NCI-H128 (cell line): ENCODE measurements at regions not wholly inside any gene's neighbourhood (a gene's known extent, or its start where the extent isn't known, plus 50 kb on each side); places are given as distances from the start of the nearest gene placed in this dataset.
"Not testable (repeated sequence)": the region's sequence is repeated elsewhere in the genome, so short reads cannot be mapped to it uniquely, and the experiment has no call there.

Experiments used
- DNase-seq: peaks from one replicate; lab custom pipeline; 2025; ENCODE audit not compliant: unreplicated experiment; lab: John Stamatoyannopoulos, UW

GRCh38 chr6:67458265-67458664 is 1176.8 kb upstream of the ADGRB3 start:
- DNase-seq: no peak

DNA sequence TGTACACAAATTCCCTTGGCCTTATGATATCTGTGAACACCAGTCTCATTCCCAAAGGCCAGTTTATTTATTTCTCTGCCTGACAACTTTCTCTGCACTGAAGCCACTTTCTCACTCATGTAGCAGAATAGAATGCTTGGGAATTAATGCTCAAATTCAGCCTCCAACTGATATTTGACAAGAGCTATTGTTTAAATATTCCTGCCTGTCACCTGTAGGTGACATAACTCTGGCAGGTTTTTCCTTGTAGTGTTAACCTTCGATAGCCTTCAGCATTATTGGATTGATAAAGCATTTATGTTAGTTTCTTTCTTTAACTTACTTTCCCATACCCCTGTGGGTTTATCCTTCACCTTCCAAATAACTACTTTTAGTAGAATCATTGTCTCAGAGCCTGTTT is 1183.2 kb upstream of the ADGRB3 start:
- no peak for DNase-seq

DNA sequence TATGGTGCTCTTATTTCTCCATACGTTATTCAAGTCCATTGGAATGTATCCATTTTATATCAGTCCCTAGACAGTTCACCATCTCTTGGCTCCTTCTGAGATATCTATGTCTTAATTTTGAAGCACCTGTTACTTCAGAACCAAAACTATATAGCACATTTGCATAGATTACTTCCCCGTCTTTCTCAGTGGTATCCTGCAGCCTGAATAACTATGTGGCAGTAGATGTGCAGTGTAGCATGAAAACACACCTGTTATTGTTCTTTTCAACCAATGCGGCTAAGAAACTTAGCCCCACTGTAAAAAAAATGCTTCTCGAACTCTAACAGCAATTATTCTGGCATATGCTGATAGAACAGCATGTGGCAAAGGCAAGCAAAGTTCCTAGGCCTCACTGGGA is 1184.4 kb upstream of the ADGRB3 start:
- no peak for DNase-seq

GRCh38 chr6:67449602-67450001 is 1185.5 kb upstream of the ADGRB3 start:
- no peak for DNase-seq

GRCh38 chr6:67433124-67433523 is 1202.0 kb upstream of the ADGRB3 start:
- DNase-seq: no peak

DNA sequence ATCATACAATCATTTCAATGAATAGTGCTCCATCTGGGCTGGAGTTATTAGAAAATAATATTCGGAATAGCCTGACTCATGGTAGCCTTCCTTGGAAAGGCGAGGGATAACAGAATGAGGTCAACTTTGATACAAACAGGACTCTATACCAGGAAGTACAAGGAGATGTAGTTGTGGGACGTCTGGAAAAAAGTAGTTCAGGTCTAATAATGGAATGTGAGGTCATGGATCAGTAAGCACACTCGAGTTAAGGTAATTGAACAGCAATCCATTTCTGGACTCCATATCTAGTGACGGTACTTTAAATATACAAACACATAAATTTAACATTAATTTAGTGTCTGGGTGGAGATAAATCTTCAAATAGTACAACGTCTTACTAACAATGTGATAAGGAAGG is 1204.0 kb upstream of the ADGRB3 start:
- DNase-seq: no peak

GRCh38 chr6:67426686-67427085 is 1208.4 kb upstream of the ADGRB3 start:
- DNase-seq: not testable (repeated sequence)

- no peak for DNase-seq
Measured at GRCh38 chr6:67412035-67412434, 1223.0 kb upstream of the ADGRB3 start.

DNA sequence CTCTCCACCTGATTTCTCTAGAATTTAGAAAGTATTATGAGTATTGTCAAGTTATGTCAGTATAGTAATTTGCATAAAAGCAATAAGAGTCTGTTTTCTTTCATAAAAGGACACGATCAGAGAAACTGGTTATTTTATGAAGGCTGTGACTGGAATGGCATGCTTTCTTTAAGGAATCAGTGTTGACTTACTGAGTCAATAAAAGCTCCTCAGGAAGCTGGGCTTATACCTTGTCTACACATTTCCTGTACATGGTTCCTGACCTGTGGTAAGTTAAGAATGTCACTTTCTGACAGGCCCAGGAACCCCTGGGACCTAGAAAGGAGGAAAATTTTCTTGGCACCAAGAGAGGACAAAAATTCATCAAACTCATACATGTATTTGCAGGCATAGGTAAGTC is 1224.0 kb upstream of the ADGRB3 start:
- no peak for DNase-seq

DNA sequence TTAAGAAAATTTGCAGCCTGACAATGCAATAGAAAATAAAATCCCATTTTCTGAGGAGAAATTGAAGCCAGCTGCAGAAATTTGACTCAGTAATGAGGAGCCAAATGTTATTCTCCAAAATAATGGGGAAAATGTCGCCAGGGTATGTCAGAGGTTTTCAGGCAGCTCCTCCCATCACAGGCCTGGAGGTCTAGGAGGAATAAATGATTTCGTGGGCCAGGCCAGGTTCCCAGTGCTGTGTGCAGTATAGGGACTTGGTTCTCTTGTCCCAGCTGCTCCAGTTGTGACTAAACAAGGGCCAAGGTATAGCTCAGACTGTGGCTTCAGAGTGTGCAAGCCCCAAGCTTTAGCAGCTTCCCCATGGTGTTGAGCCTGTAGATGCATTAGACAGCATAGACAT is 1240.8 kb upstream of the ADGRB3 start:
- DNase-seq: no peak

DNA sequence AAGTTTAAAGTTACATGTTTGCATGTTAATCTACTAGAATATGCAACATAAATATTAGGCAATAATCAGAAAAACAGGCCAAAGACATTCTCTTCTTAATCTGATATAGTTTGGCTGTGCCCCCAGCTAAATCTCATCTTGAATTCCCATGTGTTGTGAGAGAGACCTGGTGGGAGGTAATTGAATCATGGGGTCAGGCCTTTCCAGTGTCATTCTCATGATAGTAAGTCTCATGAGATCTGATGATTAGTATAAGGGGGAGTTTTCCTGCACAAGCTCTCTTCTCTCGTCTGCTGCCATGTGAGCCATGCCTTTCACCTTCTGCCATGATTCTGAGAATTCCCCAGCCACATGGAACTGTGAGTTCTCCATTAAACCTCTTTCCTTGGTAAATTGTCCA is 1241.7 kb upstream of the ADGRB3 start:
- DNase-seq: no peak

- DNase-seq: no peak
Measured at GRCh38 chr6:67391955-67392354, 1243.1 kb upstream of the ADGRB3 start.

DNA sequence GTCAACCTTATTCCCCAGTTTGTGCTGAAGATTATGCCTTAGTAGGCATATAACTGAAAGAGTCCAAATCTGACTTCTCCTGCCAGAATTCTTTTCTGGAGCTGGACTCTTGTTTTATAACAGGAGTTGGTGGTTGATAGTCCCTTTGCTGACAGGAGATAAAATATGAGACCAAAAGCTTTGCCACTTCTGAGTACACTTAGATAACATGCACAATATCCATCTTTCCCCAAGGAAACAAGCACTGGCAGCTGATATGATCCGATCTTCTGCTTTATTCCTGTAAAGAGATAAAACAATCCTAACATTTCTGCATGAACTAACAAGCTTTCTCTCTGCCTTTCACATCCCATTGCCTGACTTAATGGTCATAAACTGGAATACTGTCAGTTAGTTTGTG is 1265.4 kb upstream of the ADGRB3 start:
- DNase-seq: no peak

GRCh38 chr6:67362976-67363375 is 1272.1 kb upstream of the ADGRB3 start:
- DNase-seq: no peak

DNA sequence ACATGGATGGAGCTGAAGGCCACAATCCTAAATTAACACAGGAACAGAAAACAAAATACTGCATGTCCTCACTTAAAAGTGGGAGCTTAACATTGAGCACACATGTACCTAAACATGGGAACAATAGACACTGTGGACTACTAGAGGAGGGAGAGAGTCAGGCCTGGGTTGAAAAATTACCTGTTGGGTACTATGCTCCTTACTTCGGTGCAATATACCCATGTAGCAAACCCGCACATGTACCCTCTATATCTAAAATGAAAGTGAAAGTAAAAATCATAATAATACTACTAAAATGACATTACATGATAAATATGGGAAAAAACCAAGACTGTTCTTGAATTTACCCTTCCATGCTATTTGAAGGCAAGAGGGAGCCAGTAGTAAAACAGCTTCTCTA is 1273.8 kb upstream of the ADGRB3 start:
- no peak for DNase-seq

DNA sequence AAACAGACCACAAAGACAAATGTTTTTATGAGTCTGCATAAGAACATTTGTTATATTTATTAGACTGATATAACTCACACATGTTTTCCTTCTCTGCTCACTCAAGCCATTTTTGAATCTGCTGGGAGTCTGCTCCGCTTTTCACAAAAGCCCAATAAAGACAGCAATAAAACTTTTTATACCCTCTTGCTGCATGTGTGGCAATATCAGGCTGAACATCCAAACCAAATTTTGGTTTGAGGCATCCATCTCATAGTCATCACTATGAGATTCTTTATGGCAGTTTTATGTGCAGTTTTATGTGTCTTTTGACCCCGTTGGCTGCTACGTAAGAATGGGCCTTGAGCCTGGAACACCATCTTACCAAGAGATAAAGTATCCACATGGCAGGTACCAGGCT is 1276.8 kb upstream of the ADGRB3 start:
- DNase-seq: no peak

DNA sequence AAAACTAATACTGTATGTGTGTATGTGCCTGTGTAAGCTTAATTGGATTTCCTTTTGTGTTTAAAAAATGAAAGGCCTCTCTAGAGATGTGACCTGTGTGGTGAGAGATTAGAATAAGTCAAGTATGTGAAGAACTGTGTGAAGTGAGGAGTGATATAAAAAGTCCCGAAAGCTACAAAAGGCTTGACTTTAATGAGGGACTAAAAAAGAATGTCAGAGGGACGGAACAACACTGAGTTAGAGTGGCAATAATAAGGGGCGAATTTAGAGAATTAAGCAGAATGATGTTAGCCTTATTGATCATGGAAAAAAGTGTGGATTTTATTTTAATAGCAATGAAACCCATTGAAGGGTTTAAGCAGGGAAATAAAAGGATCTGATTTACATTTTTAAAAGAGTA is 1281.2 kb upstream of the ADGRB3 start:
- DNase-seq: no peak

DNA sequence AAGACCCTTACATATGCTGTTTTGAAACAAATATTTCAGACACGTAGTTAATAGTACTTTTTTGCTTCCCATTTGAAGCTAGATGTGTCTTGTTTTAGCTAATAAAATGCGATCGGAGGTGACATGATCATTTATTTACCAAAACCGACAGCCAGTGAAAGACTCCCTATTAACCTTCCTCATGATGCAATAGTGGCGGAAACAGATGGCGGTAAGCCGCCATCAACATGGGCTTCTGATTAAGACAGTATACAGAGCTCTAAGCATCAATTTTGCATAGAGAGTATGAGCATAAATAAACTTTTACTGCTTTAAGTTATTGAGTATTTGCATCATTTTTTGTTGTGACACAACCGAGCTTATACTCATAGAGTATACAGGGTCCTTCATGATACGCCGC is 1282.4 kb upstream of the ADGRB3 start:
- no peak for DNase-seq

- no peak for DNase-seq
Measured at GRCh38 chr6:67350729-67351128, 1284.4 kb upstream of the ADGRB3 start.

GRCh38 chr6:67345946-67346345 is 1289.1 kb upstream of the ADGRB3 start:
- no peak for DNase-seq

DNA sequence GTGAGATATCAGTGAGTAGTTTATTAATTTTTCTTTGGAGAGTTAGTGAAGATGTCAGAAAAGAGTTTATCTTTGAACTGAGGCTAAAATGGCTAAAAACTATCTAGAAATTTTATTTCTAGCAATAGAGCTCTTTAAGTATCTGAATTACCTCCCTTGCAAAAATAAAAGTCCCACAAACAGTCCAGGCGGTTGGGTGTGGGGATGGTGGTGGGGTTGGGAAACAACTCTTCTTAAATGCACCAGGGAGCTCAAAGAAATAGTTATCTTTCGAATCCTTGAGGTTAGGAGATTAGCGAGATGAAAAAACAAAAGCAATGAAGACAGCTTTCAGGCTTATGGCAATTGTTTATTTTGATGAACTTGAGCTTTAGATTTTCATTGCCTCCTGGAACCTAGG is 1299.1 kb upstream of the ADGRB3 start:
- DNase-seq: no peak

- DNase-seq: no peak
Measured at GRCh38 chr6:67331304-67331703, 1303.8 kb upstream of the ADGRB3 start.

DNA sequence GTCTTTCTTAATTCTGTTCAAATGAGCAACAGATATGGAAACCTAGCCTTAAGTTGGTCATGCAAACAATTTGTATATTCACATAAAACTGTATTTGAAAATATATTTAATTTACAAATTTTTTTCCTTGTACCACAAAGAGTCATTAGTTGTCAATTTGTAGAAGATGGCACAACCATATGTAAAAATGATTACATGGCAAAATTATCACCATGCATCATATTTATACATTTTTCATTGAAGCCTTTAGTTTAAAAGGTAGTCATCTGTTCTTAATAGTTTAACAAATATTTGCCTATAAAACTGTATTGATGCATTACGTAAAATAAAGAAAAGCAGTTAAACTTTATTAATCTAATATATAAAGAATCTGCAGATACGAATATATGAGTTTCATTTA is 1306.8 kb upstream of the ADGRB3 start:
- DNase-seq: no peak

GRCh38 chr6:67300430-67301040 is 1334.5 kb upstream of the ADGRB3 start:
- DNase-seq: no peak
